PC-3 (cell line): ENCODE measurements at regions not wholly inside any gene's neighbourhood (a gene's known extent, or its start where the extent isn't known, plus 50 kb on each side); places are given as distances from the start of the nearest gene placed in this dataset.

Experiments used
- EZH2 ChIP-seq: fragments of 300-600 bp; sonication (generic); IDR thresholded peaks from one replicate; pipeline ENCODE4 v1.6.1; 2017; ENCODE audit warnings: antibody characterized with exemption, mild to moderate bottlenecking, low read length; ENCODE audit not compliant: unreplicated experiment
- EZH2phosphoT487 ChIP-seq: fragments of 300-600 bp; sonication (generic); IDR thresholded peaks from 2 replicates; pipeline ENCODE4 v1.6.1; 2018; ENCODE audit warnings: mild to moderate bottlenecking, antibody characterized with exemption, low read length, borderline replicate concordance
- TF ChIP-seq, protein P1 (sequence below): fragments of 300-600 bp; sonication (generic); conservative IDR thresholded peaks from 2 replicates; pipeline ENCODE4 v1.5.1; 2017; ENCODE audit warnings: antibody characterized with exemption, low read depth, mild to moderate bottlenecking, low read length

DNA sequence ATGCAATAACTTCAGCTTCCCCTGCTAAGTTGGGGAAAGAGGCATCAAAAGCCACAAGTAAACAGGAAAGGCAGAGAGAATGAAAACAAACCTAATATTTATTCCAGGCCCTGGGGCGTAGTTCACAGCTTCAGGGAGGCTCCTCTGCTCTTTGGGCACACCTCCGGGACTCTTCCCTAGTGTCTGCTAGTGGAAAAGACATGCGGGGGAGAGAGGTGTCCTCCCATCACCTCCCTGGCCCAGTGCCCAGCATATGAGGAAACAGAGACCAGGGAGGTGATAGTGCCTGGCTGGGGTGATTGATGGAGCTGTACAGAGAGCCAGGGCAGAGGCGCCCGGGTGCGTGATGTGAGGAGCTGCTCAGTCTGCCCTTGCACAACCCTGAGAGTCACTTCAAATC lies 71.0 kb downstream of the RASL11A start:
- TF ChIP-seq, protein P1, sequence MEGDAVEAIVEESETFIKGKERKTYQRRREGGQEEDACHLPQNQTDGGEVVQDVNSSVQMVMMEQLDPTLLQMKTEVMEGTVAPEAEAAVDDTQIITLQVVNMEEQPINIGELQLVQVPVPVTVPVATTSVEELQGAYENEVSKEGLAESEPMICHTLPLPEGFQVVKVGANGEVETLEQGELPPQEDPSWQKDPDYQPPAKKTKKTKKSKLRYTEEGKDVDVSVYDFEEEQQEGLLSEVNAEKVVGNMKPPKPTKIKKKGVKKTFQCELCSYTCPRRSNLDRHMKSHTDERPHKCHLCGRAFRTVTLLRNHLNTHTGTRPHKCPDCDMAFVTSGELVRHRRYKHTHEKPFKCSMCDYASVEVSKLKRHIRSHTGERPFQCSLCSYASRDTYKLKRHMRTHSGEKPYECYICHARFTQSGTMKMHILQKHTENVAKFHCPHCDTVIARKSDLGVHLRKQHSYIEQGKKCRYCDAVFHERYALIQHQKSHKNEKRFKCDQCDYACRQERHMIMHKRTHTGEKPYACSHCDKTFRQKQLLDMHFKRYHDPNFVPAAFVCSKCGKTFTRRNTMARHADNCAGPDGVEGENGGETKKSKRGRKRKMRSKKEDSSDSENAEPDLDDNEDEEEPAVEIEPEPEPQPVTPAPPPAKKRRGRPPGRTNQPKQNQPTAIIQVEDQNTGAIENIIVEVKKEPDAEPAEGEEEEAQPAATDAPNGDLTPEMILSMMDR, result no peak
- no peak for TF ChIP-seq EZH2
- TF ChIP-seq EZH2phosphoT487, result no peak
